ENCODE measurements at regions not wholly inside any gene's neighbourhood (a gene's known extent, or its start where the extent isn't known, plus 50 kb on each side); places are given as distances from the start of the nearest gene placed in this dataset.

GRCh38 chr2:75337619-75338018 lies 138.3 kb upstream of the TACR1 start:
- Mint-ChIP-seq H3K36me3 (ENCODE audit: low read depth) (no peaks in the 10 kb centered on the region), H3K4me1 (peaks cover 23% of the 10 kb centered on the region), H3K27ac (no peak overlapping the region), H3K9me3 (no peaks in the 10 kb centered on the region), H3K27me3 (ENCODE audit: insufficient read depth, low read depth, poor library complexity) (peaks cover 2% of the 10 kb centered on the region), H3K4me3 (no peak overlapping the region)
- no peaks in the 10 kb centered on the region for H4K20me1 ChIP-seq (replicated peaks; ENCODE audit: insufficient read depth)
- no peaks in the 10 kb centered on the region for H3K9me2 ChIP-seq (ENCODE audit: insufficient read depth)
- peak overlapping the region; percentile 56; the same call in 1 of the 2 replicates for H2AFZ ChIP-seq
- H3K4me3 ChIP-seq = no peak overlapping the region
- DNase-seq (ENCODE audit: low spot score) = no peak
- H3K4me1 ChIP-seq (ENCODE audit: insufficient read depth) = peaks cover 26% of the 10 kb centered on the region
- no peaks in the 10 kb centered on the region for H3K36me3 ChIP-seq (ENCODE audit: insufficient read depth)
- H3K79me2 ChIP-seq (replicated peaks; ENCODE audit: insufficient read depth) = no peaks in the 10 kb centered on the region
- no peak for ATAC-seq
- peak overlapping the region; percentile 37; the same call in 1 of the 2 replicates for H3K4me2 ChIP-seq
- no peaks in the 10 kb centered on the region for H3K27me3 ChIP-seq (ENCODE audit: insufficient read depth)
- H3F3A ChIP-seq (replicated peaks; ENCODE audit: low read depth) = no peaks in the 10 kb centered on the region
- no peak for TF ChIP-seq POLR2AphosphoS5 (IDR thresholded peaks at IDR 0.05; ENCODE audit: low read depth)
- TF ChIP-seq ZNF114 (CRISPR knock-in tag; IDR thresholded peaks at IDR 0.05) = no peak
- TF ChIP-seq REST (IDR thresholded peaks at IDR 0.05; ENCODE audit: unreplicated experiment) = no peak
- TF ChIP-seq ETS1 (IDR thresholded peaks at IDR 0.05) = no peak
- TF ChIP-seq NANOG (IDR thresholded peaks at IDR 0.05; ENCODE audit: borderline replicate concordance) = no peak
- TF ChIP-seq CREB1 (CRISPR knock-in tag; IDR thresholded peaks at IDR 0.05; ENCODE audit: low read depth) = no peak
- TF ChIP-seq ZNF462 (CRISPR knock-in tag; IDR thresholded peaks at IDR 0.05) = no peak
- no peak overlapping the region for H3K27ac ChIP-seq (ENCODE audit: low read depth)

All from GM23338 (cell line).